ENCODE measurements at regions not wholly inside any gene's neighbourhood (a gene's known extent, or its start where the extent isn't known, plus 50 kb on each side); places are given as distances from the start of the nearest gene placed in this dataset.

DNA sequence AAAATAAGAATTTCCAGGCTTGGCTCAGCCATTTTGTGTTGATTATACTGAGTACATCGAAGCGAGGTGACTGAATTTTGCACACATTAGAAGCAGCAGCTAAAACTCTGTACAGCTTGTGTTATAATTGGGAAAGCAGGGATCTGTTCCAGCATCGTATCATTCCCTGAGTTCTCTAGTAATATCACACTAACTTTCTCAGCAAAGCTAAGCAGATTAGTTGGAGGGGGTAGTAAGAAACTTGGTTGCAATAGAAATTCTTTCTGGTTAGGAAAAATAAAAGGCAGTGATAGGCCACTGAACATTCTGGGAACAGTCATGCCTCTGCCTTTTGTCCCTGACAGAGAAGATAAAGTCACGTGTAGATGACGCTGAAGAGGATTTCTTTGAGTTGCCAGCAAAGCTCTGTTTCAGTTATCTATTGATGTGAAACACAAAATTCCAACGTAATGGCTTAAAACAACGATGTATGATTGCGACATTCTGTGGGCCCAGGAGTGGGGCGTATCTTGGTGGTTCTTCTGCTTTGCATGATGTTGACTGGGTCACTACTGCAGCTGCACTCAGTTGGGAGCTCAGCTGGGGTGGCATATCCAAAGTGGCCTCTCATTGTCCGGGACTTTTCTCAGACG is 202.1 kb upstream of the MEX3C start:
- DNase-seq: no peak

DNA sequence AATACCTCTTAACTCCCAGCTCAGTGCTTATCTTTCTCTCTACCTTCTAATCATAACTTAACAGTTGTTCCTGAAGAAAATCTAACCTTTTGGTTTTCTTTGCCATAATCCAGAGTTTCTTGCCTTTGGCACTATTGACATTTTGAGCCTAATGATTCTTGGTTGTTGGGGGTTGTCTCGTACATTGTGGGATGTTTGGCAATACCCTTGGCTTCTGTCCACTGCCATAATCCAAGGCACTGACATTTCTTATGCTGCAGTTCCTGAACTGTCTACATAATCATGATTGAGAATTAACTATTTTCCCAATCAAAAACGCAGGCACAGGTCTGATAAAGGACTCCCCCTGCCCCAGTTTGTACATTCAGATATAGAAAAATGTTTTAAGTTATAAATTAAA is 203.2 kb upstream of the MEX3C start:
- DNase-seq: no peak

- no peak for DNase-seq
These were observed 204.4 kb upstream of the MEX3C start for GRCh38 chr18:51401912-51402311.

DNA sequence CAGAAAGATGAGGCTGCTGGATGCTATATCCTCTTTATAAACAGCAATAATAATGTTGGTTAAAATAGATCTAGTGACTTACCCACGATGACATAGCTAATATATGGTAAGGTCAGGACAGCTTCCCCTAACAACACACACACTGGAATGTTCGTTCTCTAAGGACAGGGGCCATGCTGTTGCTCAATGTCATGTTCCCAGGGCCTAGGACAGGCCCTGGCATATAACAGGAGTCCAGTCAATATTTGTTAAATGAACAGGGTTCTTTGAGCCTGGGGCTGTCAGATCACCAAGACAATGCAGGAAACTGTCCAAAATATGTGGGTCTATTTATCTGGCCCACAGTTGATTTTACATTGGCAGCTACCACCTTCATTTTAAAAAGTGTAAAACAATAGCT is 207.1 kb upstream of the MEX3C start:
- DNase-seq: no peak

- no peak for DNase-seq
These were observed 208.4 kb upstream of the MEX3C start for GRCh38 chr18:51405683-51406477.

GRCh38 chr18:51417643-51418483 is 220.4 kb upstream of the MEX3C start:
- DNase-seq: no peak

DNA sequence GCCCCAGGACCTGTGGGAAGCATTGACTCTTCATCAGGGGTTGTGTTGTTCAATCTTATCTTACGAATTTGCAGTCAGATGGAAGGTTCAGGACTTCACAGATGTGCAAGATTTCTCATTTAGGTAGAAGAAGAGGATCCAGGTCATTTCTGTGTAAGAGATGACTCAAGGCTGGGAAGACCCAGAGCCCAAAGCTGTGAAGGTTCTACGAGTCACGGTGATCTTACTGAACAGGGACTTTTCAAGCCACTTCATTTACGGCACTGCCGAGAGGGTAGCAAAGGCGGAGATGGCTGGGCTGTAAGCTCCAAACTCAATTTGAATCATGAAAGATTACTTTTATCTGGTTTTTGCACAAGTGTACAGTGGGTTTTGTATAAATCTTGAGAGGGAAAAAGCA is 228.0 kb upstream of the MEX3C start:
- no peak for DNase-seq

GRCh38 chr18:51425889-51426288 is 228.4 kb upstream of the MEX3C start:
- no peak for DNase-seq

GRCh38 chr18:51426996-51427395 is 229.5 kb upstream of the MEX3C start:
- no peak for DNase-seq

DNA sequence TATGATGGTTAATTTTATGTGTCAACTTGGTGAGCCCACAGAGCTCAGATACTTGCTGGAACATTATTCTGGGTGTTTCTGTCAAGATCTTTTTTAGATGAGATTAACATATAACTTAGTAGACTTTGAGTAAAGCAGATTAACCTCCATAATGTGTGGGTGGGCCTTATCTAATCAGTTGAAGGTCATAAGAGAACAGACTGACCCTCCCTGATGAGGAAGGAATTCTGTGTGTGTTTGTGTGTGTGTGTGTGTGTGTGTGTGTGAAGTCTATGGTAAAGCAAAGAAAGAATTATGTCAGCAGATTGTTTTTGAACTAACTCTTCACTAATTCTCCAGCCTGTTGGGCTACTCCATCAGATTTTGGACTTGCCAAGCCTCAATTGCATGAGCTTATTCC is 232.2 kb upstream of the MEX3C start:
- no peak for DNase-seq

- no peak for DNase-seq
These were observed 233.1 kb upstream of the MEX3C start for GRCh38 chr18:51430538-51430937.

DNA sequence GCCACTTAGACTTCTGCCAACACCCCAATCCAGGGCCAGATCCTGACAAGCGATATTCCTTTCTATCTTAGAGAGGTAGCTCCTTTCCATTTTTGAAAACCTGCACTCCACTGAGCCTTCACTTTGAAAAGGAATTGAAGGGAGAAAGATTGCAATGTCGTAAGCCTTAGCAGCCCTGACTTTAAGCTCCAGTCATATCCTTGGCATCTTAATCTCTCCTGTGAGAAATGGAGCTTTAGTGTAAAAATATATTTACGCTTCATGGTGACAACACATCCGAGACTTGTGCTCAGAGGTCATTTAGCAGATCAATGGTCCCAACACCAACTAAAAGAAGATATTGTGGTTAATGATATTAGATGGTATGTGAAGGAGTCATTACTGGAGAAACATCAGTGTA is 235.8 kb upstream of the MEX3C start:
- no peak for DNase-seq

- no peak for DNase-seq
These were observed 236.4 kb upstream of the MEX3C start for GRCh38 chr18:51433881-51434280.

DNA sequence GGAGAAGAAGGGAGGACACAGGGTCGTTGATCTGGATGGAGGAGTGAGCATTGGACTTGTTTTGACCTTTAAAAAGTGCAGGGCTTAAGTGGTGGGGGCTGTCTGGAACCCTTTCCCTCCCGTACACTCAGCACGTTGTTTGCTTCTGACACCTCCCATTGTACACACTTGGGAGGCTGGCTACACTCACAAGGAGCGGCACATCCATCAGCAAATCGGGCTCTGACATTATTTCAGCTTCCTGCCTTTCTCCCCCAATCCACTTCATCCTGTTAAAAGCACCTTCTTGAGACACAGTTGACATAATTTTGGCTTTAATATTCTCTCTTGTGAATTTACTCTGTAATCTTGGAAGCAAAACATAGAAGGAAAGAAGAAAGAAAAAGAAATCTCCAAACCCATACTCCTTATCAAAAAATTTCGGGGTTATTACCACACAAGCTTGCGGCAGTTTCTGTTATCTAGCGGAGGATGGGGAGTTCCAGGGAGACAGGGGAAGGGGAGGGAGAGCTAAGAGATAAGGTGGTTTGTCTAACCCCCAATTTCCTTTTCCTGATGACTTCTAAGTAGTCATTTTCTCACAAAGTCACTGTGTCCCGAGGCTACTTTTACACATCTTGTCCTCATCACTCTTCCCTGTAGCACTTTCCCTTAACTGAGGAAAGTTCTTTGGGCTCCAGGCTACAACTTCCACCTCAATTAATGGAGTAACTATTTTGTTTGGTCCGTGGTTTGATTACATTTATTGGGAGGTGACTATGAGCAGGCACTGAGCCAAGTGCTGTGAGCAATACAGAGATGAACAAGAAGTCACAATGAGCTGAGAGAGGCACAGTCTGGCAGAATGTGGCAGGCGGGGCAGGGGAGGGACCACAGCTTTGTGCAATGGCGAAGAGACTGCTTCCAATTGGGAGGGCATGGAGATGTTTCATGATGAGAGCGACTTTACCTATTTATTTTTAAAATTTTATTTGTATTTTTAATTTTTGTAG is 240.1 kb upstream of the MEX3C start:
- no peak for DNase-seq

DNA sequence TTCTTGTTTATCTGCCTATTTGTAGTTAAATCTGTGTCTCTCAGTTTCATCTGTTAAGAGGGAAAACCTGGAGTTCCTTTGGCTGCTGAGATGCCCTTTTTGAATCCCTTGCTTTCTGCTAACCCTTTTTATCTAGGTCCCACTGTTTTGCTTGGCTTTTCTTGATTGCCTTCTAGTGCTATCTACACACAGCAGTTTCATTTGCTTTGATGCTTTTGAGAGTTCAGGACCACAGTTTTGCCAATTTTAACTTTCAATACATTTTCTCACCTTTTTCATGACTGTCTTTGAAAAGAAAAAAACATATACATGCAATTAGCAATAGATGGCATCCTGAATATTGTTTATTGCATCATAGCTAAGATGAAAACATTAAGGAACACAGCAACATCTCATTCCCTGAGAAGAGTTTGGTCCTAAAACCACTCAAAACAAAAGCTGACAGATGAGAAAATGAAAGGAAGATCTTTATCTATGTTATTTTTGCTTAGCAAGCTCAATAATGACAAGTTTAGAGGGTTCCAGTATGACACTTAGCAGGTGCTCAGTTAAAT is 241.4 kb upstream of the MEX3C start:
- no peak for DNase-seq

DNA sequence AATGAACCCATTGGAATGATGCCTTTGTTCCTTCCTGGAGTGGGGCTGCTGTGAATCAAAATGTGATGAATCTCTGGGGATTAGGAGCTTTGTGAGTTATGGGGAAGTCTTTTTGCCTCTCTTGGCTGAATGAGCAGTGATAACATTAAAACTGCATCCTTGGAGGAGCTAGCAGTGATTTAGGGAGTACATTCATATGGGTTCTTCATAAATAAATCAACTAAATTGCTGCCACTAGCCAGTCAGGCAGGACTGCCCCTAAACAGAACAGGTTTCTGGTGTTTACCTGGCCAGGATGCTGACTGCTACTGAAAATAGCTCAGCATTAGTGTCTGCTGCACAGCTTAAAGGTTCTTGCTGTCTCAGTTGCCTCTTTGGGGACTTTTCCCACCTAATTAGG is 244.5 kb upstream of the MEX3C start:
- DNase-seq: no peak

GRCh38 chr18:51446571-51447210 is 249.2 kb upstream of the MEX3C start:
- no peak for DNase-seq

GRCh38 chr18:51447351-51448342 is 250.2 kb upstream of the MEX3C start:
- DNase-seq: no peak

GRCh38 chr18:51448949-51449348 is 251.5 kb upstream of the MEX3C start:
- no peak for DNase-seq

DNA sequence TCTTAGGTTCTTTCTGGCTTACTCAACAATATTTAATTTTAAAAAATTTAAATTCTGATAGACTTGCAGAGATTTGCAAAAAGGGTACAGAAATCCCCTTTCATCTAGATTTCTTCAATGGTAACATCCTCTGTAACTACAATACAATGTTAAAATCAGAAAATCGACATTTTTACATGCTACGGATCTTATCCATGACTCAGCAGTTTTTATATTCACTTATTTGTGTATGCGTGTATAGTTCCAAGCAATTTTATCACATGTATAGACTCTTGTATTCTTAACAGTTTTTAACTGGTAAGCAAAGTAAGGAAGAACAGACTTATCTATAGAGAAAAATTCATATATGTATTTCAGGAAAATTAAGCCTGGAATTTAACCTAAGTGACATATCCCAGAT is 256.1 kb upstream of the MEX3C start:
- DNase-seq: no peak

All from right kidney (tissue), 1 donor.